GM21737 (cell line): ENCODE measurements at regions not wholly inside any gene's neighbourhood (a gene's known extent, or its start where the extent isn't known, plus 50 kb on each side); places are given as distances from the start of the nearest gene placed in this dataset.
"Not testable (repeated sequence)": the region's sequence is repeated elsewhere in the genome, so short reads cannot be mapped to it uniquely, and the experiment has no call there.

Experiments
- ATAC-seq: cut with Tn5 transposase; IDR thresholded peaks from one replicate; pipeline ENCODE4 v1.9.1; 2021; ENCODE audit warnings: mild to moderate bottlenecking, moderate library complexity; ENCODE audit not compliant: unreplicated experiment

DNA sequence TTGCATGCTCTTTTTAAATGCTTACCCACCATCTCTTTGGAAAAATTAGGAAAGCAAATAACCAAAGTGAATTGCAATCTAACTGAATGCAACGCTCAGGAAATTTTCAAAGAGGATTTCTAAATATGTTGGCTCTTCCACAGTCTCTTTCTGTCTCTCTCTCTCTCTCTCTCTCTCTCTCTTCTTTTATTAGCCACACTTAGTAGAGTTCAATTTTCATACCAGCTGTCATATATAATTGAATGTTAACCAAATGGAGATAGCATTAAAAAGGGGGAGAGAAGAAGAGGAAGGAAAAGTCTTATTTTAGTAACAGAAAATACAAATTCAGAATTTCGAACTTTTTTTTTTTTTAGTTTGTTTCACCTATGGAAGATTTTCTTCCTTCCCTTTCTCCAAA is 235.9 kb upstream of the GBE1 start:
- ATAC-seq = no peak

DNA sequence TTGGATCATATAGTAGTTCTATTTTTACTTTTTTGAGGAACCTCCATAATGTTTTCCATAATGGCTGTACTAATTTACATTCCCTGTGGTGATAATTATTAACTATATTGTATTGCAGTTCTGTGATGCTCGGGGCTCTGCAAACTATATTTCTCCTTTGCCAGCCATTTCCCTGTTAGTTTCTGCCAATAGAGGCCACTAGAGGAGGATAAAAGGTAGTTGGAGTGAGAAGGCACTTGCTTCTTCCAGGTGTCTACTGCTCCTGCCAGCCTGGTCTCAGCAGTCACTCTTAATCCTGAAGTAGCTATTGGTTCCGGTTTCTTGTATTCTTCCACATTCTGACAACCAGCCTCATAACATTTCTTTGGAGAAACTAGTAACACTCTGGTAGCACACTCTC is 233.9 kb upstream of the GBE1 start:
- no peak for ATAC-seq

DNA sequence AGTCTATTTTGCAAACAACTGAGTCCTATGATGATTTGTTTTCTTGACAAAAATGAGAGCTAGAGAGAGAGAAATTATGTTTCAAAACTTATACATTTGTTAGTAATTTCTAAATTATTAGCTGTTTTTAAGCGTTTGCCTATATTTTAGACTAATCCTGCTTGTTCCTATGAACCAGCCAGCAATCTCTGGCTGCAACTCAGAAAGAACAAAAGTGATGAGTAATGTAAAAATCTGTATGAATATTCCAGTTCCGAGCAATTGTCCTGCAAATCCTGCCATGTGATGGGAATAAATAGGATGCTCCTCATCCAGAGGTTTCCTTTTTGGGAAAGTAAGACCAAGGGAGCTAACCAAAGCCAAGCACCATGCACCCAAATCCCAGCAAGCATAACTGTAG is 228.3 kb upstream of the GBE1 start:
- ATAC-seq = no peak

DNA sequence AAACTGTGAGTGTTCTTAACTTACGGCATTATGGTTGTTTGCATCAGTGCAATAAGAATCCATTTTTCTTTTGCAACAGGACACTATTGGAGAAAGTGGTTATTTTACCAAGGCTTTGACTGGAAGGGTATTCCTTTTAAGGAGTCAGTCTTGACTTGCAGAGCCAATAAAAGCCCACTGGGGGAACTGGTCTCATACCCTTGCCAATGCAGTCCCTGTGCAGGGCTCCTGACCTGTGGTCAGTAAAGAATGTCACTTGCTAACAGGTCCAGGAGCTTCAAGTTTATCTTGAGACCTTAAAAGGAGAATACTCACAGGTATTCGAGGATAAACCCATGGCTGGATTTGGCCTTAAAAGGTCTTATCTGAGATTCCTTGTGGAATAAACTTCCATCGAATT is 227.8 kb upstream of the GBE1 start:
- ATAC-seq = no peak

DNA sequence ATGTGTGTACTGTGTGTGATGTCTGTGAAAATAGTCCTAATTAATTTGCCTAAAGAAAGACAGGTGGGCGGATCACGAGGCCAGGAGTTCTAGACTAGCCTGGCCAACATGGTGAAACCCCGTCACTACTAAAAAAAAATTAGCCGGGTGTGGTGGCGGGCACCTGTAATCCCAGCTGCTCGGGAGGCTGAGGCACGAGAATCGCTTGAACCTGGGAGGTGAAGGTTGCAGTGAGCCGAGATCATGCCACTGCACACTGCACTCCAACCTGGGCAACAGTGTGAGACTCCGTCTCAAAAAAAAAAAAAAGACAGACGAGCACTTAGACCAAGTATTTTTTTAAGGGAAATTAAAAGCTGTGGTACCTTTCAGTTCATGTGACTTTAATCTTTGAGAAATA is 226.0 kb upstream of the GBE1 start:
- ATAC-seq = not testable (repeated sequence)

DNA sequence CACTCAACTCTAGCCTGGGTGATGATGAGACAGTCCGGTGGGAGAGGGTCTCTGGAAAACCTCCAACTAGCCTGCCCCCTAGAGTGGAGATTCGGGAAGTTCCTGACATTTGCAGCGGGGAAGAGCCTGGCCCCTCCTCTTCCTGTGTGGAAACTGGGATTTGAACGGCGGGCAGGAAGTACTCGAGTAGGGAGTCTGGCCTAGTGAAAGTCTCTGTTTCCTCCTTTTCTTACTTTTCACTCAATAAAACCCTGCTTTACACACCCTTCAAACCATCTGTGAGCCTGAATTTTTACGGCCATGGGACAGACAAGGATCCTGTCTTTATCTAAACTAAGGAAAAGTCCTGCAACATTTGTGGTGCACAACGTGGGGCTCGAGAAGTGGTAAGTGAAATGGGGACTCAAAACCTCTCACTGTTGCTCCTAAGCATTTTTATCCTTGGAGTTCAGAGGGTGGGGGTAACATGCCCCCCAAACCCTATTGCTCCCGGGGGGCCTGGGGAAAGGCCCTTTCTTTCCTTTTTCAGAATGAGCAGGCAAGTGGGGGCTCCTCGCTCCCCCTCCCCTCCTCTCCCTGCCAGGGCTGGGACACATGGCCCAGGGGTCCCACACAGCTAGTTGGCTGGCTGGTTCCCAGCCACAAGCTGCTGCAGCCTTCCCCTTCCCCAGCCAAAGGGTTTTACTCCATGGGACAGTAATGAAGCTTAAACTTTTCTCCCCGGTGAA is 224.7 kb upstream of the GBE1 start:
- ATAC-seq = no peak

DNA sequence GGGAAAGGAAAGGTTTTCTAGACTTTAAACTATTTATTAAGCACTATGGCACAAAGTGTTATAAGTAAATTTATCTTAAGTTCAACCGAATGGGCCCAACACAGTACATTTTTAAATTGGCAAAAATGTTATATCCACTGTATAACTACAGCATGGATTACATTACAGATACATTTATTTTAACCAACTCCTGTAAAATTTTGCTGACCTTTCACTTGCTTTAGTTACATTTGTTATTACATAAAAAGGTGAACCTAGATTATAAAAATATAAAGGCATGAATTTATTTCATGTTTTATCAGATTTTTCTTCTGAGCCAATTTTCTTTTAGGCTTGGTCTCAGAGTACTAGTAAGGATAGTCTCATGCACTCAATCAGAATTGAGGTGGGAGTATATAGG is 221.9 kb upstream of the GBE1 start:
- no peak for ATAC-seq

DNA sequence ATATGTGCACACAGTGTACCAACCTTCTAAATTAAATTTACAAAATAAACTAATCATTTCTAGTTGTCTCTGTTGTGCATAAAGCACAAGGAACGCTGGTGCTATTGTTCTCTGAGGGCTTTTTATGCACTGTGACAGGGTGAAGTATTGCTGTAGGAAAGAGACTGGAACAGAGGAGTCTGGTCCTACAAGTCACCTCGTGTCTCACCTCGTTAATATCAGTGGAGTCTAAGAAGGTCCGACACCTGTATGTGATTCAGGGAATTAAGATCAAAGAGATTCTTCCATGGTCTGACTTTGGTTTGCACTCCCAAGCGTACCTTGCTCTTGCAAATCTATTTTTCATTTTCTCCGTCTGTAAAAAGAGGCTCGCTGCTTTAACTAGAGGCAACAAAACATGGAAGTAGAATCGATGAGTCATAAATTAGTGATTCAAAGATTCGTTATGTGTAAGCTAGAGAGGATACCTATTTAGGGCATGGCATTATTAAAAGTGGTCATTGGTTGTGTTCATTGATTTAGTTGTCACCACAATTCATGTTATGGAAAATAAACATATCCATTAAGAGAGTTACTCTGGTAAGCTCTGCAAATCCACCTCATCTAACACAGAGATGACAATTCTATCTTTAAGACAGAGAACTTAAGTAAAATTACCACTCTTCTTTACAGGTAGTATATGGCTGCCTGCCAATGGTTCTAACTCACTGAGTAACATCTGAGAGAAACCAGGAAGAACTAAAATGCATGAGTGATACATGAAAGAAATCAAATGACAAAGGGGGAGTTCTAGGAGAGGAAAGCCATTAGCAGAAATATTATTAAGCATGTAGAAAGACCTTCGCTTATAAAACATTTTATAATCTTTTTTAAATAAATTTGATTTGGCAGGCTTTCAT is 219.4 kb upstream of the GBE1 start:
- ATAC-seq = no peak

DNA sequence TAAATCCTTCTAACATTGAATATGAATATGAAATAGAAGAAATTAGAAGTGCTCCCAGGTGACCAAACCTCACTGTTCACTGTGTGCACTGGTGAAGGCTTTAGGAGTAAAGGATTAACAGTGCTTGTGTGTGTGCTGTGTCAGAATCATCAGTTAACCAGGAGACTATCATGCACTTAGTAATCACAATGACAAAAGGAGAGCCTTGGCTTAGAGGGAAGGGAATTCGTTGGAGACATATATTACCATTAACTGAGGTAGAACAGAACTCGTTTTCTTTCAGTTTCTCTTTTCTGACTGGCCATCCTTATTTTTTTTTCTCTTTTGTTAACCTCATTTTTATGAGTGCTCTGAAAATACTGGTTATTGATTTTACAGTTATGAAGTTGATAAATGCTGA is 213.3 kb upstream of the GBE1 start:
- no peak for ATAC-seq

DNA sequence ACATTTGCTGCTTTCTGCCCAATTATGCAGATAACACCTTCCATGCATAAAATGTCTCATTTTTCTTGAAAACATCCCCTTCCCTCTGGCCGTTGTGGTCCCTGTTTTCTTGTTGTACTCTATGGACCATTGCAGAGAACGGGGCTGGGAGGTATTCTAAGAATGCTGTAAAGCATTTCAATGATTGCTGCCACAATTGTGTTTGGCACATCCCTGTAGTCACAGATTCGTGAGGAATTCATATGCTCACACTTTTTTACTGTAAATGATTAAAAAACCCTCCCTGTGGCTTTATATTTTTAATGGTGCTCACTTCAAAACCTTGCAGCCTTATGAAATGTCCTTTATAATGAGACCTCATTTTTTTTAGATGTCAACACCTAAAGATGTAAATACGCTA is 207.2 kb upstream of the GBE1 start:
- ATAC-seq = no peak

DNA sequence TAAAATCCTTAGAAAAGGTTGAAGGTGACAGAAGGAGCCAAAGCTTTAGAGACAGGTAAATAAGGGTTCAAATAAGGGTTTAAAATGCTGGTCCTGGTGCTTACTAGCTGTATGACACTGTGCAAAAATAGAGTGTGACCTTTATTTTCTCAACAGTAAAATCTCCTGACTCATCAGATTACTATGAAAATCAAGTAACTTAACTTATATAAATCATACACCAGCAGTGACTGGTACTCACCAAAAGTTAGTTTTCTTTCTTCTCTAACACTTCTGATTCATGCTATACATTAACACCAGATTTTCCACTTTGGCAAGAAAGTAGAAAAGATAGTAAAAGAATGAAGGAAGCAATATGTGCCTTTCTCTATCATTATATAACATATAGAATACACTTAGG is 205.9 kb upstream of the GBE1 start:
- ATAC-seq = no peak

DNA sequence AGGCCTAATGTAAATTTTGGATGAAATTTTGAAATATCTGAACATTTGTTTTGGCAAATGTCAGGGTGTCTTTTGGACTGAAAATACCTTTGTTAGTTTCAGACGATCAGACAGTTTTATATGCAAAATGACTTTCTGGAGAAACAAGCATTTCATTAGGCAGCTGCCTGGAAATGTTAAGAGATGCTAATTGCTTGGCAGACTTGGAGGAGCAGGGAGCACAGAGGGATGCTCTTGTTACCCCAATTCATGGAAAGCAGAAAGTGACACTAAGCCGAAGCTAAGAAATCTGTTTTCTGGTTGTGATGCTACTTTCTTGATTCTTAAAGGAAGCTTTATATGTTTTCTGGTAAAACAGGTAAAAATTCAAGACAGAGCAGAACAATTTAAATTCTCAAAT is 204.3 kb upstream of the GBE1 start:
- ATAC-seq = no peak

DNA sequence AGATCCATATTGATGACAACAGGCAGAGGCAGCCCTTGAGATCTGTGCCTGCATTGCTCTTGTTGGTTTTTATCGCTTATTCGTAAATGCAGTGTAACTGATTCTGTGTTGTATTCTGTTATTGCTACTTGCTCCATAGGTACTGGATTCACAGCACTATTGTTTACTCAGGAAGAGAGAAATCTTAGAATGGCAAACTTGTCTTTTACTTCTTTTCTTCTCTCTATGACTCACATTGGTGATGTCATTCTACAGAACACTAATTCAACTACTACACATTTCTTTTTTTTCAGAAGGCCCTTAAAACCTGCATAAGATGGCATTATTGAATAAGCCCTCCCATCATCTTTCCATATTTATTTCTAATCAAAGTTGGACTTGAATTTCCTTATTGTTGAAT is 201.0 kb upstream of the GBE1 start:
- no peak for ATAC-seq

DNA sequence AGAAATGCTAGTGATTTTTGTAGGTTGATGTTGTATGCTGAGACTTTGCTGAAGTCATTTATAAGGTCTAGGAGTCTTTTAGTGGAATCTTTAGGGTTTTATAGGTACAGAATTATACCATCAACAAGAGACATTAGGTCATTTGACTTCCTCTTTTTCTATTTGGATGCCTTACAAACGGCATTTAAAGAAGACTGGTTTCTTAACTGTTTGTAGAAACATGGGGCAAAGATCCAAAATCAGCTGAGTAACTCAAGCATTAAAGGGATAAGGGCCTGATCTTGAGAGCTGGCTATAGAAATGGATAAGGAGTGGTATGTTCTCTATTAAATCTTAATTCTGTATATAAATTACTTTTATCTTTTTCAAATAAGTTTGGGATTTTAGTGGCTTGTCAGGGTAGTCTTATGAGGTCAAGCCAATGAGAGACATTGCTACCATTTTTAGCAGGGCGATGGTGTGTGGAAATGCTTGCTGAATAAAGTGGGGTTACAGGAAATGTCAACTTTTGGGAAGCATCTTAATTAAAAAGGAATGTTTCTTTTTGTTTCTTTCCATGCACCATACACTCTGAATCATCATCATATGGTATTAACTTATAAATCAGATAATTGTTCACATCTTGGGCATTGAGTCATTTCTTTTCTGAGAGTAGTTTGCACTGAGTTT is 197.7 kb upstream of the GBE1 start:
- ATAC-seq = no peak

DNA sequence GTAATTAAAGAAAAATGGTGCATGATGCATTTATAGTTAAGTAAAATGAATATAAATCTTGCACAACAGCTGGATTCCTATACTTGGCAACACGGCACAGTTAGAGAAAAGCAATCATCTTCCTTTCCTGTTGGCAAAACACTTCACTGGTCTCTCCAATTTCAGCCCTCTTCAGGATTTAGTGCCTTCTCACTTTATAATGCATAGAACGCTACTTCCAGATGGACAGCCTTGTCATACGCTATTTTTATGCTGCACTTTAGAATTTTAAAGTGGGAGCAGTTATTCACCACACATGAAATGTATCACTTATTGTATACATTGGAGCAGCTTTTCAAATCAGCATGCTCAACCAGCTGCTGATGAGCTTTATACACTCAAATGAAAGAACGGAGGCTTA is 194.4 kb upstream of the GBE1 start:
- no peak for ATAC-seq

DNA sequence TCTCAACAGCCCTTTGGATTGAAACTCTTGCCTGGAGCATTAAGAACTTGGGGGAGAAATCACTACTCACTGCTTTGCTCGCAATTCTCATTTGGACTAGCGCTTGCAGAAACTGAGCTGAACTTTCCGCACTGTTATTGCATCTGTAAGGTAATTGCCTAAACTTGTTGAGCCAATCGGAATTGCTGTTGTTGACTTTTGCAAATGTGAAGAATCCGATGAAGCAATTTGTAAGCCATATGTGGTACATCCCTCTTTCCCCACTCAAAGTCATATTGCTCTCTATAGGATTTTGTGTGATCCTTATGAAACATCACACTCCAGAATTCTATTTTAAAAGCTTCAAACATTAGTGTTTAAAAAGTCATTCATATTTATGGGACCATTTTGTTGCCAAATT is 191.7 kb upstream of the GBE1 start:
- no peak for ATAC-seq

DNA sequence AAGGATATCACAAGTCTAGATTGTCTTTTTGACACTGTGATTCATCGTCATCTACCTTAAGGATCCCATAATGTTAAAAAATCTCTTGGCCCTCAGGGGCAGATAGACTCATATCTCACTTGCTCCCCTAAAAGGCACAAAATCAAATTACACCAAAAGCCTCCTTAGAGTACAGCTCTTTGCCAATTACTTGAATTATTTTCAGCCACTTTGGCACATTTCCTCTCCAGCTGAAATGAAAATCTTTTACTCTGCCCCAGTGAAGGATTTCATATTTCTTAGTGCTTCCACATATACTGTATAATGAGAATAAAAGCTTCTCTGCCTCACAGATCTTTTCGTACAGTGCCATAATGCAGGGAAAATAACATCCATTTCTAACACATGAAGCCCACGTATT is 190.7 kb upstream of the GBE1 start:
- ATAC-seq = no peak

DNA sequence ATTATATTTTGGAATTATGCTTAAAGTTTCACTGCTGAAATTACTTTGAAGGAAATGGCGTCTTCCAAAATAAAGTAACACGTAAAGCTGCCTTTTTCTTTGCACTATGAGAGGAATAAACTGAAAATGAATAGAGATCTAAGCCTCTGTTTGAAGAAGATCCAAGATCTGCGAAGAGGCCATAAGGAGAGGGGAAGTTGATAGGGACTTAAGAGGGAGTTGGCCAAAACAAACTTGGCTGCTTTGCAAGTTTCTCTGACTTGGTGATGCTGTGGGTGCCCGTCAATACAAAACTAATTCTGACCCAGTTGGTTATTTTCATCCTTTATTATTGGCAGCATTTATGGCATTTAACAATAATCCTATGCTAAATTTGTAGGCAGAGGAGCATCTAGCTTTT is 190.2 kb upstream of the GBE1 start:
- no peak for ATAC-seq

DNA sequence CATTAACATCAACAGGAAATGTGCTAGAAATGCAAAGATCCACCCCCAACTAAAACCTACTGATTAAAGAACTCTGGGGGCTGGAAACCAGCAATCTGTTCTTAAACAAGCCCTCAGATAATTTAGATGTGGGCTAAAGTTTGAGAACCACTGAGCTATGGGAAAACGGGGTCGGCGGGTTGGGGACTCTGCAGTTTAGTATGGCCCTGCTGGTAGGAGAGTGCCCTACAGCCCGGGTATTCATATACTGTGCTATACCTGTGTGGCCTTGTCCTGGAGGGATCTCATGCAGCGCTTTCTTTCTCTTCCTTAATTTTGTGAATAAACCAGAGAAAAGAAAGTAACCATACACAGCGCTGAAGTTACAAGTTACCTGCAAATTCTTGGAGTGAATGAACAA is 189.7 kb upstream of the GBE1 start:
- ATAC-seq = no peak

DNA sequence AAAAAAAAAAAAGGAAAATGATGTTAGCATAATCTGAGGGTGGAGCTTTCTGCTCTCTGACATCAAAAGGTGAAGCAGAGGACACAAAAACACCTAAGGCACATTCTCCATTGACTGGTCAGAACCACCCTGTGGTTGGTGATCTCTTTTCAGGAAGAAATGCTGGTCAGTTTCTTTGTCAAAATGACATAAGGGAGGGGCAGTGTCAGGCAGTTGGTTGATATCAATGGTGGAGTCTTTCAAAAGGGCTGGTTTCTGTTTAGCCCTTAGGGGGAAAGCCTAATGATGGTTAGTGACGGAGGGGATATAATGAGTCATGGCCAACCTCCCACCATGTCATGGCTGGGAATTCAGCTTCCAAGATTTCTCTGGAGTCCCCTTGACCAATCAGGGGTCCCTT is 185.9 kb upstream of the GBE1 start:
- ATAC-seq = no peak

DNA sequence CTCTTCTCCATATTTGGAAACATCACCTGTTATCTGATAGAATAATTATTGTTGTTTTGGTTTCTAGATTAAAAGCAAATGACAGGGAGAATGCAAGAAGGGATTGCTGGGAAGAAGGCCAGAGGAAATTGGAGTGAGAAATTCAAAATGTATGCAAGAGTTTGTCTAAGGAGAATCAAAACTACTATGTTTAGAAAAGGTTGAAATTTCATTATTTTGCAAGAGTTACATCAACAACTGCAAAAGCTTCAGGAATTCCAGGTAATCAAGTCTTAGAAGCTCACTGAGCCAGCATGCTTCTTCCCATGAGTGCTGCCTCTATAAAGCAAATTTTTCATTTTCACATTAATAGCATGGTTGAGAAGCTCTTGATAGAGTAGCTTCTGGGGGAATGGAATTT is 177.2 kb upstream of the GBE1 start:
- no peak for ATAC-seq

DNA sequence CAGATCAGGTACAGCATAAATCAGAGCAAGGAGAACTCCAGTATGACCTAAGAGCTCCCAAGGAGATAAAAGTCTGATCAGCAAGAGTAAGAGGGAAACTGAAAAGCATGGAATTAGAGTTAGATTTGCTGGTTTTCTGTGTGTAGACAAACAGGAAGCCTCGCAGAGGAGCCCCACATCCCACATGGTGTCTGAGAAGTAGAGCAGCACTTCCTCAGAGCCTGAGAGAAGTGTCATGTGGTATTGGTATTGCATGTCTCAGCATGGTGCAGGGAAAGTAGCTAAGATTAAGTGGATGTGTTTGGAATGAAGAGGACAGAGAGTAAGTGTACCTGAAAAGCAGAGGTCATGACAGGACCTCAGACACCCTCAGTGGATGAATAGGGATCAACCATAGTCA is 175.4 kb upstream of the GBE1 start:
- no peak for ATAC-seq
